Ascending aorta (tissue), 2 donors: ENCODE measurements at regions not wholly inside any gene's neighbourhood (a gene's known extent, or its start where the extent isn't known, plus 50 kb on each side); places are given as distances from the start of the nearest gene placed in this dataset.

Experiments
- DNase-seq, 2 donors: peaks; one replicate each; pipeline ENCODE4 v3.0.0-alpha.2; 2019; ENCODE audit warnings: low spot score in 2 of 2
- H3K27ac ChIP-seq, 2 donors: fragments of 200-600 bp; sonication (generic); one replicate each; pipeline ENCODE4 v1.5.1; 2016 to 2017; ENCODE audit warnings: mild to moderate bottlenecking in 1 of 2
- H3K27me3 ChIP-seq: fragments of 200-600 bp; sonication (generic); one replicate; pipeline ENCODE4 v1.5.1; 2017
- H3K36me3 ChIP-seq, 2 donors: fragments of 200-600 bp; sonication (generic); one replicate each; pipeline ENCODE4 v1.5.1; 2016
- H3K4me1 ChIP-seq, 2 donors: fragments of 200-600 bp; sonication (generic); one replicate each; pipeline ENCODE4 v1.5.1; 2016 to 2017; ENCODE audit warnings: mild to moderate bottlenecking in 1 of 2
- H3K4me3 ChIP-seq, 2 donors: fragments of 200-600 bp; sonication (generic); one replicate each; pipeline ENCODE4 v1.5.1; 2016 to 2017; ENCODE audit warnings: mild to moderate bottlenecking in 1 of 2
- H3K9me3 ChIP-seq, 2 donors: fragments of 200-600 bp; sonication (generic); one replicate each; pipeline ENCODE4 v1.5.1; 2016
- CTCF ChIP-seq, 3 experiments: fragments of 200-600 bp in 2 of 3; fragments of 450-650 bp in 1 of 3; sonication (generic) in 2 of 3; IDR thresholded peaks; one replicate each; pipeline ENCODE4 v1.5.1; 2016 to 2019; ENCODE audit warnings: antibody characterized with exemption in 3 of 3, mild to moderate bottlenecking in 1 of 3, moderate library complexity in 1 of 3
- intact Hi-C: fragments of 100-400 bp; cut with DNase I; formaldehyde crosslinking; loops from one replicate; pipeline ENCODE4 v1.15.1; 2023

- intact Hi-C loops = no loop called here
- Histone ChIP-seq H3K27me3 (no peaks in the 10 kb centered on the region), H3K4me3 (no peak overlapping the region), H3K9me3 (no peaks in the 10 kb centered on the region), H3K36me3 (no peaks in the 10 kb centered on the region), H3K27ac (no peak overlapping the region), H3K4me1 (no peaks in the 10 kb centered on the region)
- no peak for TF ChIP-seq CTCF (IDR thresholded peaks at IDR 0.05)
- DNase-seq = no peak
Observed at GRCh38 chr3:99199021-99199420, 297.5 kb upstream of the DCBLD2 start.

DNA sequence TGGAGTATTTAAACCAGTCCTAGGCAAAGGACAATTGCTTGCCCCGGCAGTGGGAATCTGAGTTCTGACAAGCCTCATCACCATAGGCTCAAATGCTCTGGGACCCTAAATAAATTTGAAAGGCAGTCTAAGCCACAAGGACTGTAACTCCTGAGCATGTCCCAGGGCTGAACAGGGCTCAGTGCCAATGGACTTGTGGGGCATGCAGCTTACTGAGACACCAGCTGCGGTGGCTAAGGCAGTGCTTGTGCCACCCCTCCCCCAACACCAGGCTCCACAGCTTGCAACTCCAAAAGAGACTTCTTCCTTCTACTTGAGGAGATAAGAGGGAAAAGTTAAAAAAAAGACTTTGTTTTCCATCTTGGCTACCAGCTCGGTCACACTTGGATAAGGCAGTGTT is 289.7 kb upstream of the DCBLD2 start:
- H3K4me3 ChIP-seq = no peak overlapping the region
- intact Hi-C loops = no loop called here
- no peak for TF ChIP-seq CTCF (IDR thresholded peaks at IDR 0.05)
- H3K27me3 ChIP-seq = no peaks in the 10 kb centered on the region
- H3K9me3 ChIP-seq = peaks cover 0 to 8% of the 10 kb centered on the region in 2 donors
- no peak for DNase-seq
- no peak overlapping the region for H3K27ac ChIP-seq
- no peaks in the 10 kb centered on the region for H3K36me3 ChIP-seq
- H3K4me1 ChIP-seq = peaks cover 0 to 8% of the 10 kb centered on the region in 2 donors

DNA sequence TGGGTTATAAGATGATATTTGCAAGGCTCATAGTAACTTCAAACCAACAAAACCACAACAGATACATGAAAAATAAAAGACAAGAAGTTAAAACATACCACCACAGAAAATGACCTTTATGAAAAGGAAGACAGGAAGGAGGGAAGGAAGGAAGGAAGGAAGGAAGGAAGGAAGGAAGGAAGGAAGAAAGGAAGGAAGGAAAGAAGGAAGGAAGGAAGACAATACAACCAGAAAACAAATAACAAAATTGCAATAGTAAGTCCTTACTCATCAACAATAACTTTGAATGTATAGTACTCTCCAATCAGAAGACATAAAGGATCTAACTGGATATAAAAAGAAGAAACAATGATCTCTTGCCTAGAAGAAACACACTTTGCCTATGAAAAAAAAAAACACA is 287.4 kb upstream of the DCBLD2 start:
- intact Hi-C loops = no loop called here
- no peak for DNase-seq
- Histone ChIP-seq H3K27me3 (no peaks in the 10 kb centered on the region), H3K36me3 (no peaks in the 10 kb centered on the region), H3K4me1 (peaks cover 0 to 8% of the 10 kb centered on the region in 2 donors), H3K4me3 (no peak overlapping the region), H3K27ac (no peak overlapping the region), H3K9me3 (peaks cover 0 to 8% of the 10 kb centered on the region in 2 donors)
- no peak for TF ChIP-seq CTCF (IDR thresholded peaks at IDR 0.05)

DNA sequence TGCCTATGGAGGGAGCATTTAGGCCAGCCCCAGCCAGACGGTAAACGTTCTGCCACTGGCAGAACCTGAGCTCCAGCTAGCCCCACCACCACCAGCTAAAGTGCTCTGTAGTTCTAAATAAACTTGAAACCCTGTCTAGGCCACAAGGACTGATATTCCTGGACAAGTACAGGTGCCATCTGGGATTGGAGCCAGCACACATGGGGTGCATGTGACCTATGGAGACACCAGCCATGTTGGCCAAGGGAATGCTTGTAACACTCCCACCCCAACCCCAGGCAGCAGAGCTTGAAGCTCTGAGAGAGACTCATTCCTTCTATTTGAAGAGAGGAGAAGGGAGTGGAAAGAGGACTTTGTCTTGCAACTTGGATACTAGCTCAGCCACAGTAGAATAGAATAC is 284.5 kb upstream of the DCBLD2 start:
- Histone ChIP-seq H3K9me3 (no peaks in the 10 kb centered on the region), H3K4me3 (no peak overlapping the region), H3K27me3 (no peaks in the 10 kb centered on the region), H3K27ac (no peak overlapping the region), H3K4me1 (peaks cover 0 to 3% of the 10 kb centered on the region in 2 donors), H3K36me3 (no peaks in the 10 kb centered on the region)
- no peak for DNase-seq
- intact Hi-C loops = no loop called here
- TF ChIP-seq CTCF (IDR thresholded peaks at IDR 0.05) = no peak

- no peak for DNase-seq
- intact Hi-C loops = no loop called here
- Histone ChIP-seq H3K9me3 (no peaks in the 10 kb centered on the region), H3K27ac (no peak overlapping the region), H3K36me3 (no peaks in the 10 kb centered on the region), H3K27me3 (no peaks in the 10 kb centered on the region), H3K4me1 (no peaks in the 10 kb centered on the region), H3K4me3 (no peak overlapping the region)
- TF ChIP-seq CTCF (IDR thresholded peaks at IDR 0.05) = no peak
Observed at GRCh38 chr3:99176169-99176964, 274.9 kb upstream of the DCBLD2 start.
